ENCODE measurements at regions not wholly inside any gene's neighbourhood (a gene's known extent, or its start where the extent isn't known, plus 50 kb on each side); places are given as distances from the start of the nearest gene placed in this dataset.

- TF ChIP-seq CTCF (IDR thresholded peaks at IDR 0.05; ENCODE audit: extremely low read depth in 1 of 2, insufficient read depth in 1 of 2, low read depth in 1 of 2, low read length in 2 of 2) (no peak), POLR2AphosphoS5 (IDR thresholded peaks at IDR 0.05; ENCODE audit: insufficient read depth, low read depth, low read length) (no peak), POLR2A (IDR thresholded peaks at IDR 0.05; ENCODE audit: low read depth, low read length) (no peak), MAX (IDR thresholded peaks at IDR 0.05; ENCODE audit: insufficient read depth, insufficient read length) (no peak), EZH2 (IDR thresholded peaks at IDR 0.05; ENCODE audit: borderline replicate concordance, low read depth, low read length, severe bottlenecking) (no peak), FOS (IDR thresholded peaks at IDR 0.05; ENCODE audit: borderline replicate concordance, insufficient read depth, low read length) (no peak), JUN (IDR thresholded peaks at IDR 0.05; ENCODE audit: borderline replicate concordance, insufficient read depth, insufficient read length, low read depth) (no peak), MYC (IDR thresholded peaks at IDR 0.05; ENCODE audit: low read depth, low read length) (no peak), GATA2 (IDR thresholded peaks at IDR 0.05; ENCODE audit: insufficient read depth, insufficient read length, low read depth, low read length) (no peak)
Observed at GRCh38 chr4:66071911-66072310, 401.6 kb upstream of the EPHA5 start.

Measured in endothelial cell of umbilical vein (primary cell).